HEK293T (cell line): ENCODE measurements at regions not wholly inside any gene's neighbourhood (a gene's known extent, or its start where the extent isn't known, plus 50 kb on each side); places are given as distances from the start of the nearest gene placed in this dataset.

ENCODE experiments used
- CTCF ChIA-PET: fragments of 350-600 bp; formaldehyde crosslinking; extraction: SDS; loops from one replicate; lab custom pipeline; 2021; ENCODE audit warnings: antibody characterized with exemption, inconsistent platforms; lab: Yijun Ruan, JAX
- POLR2A ChIA-PET: fragments of 350-600 bp; formaldehyde crosslinking; extraction: SDS; loops from one replicate; lab custom pipeline; 2020; ENCODE audit warnings: antibody characterized with exemption, inconsistent platforms; lab: Yijun Ruan, JAX
- DNase-seq: peaks from one replicate; pipeline ENCODE4 v3.0.0; 2012; ENCODE audit warnings: mixed read lengths; ENCODE audit errors: extremely low spot score
- ARNT ChIP-seq: fragments of 450-650 bp; IDR thresholded peaks from 2 replicates; pipeline ENCODE4 v1.6.1; 2017; ENCODE audit warnings: mild to moderate bottlenecking
- BHLHE40 ChIP-seq: fragments of 450-650 bp; IDR thresholded peaks from 2 replicates; pipeline ENCODE4 v1.6.1; 2016; ENCODE audit warnings: mild to moderate bottlenecking, moderate library complexity, borderline replicate concordance
- CTBP1 ChIP-seq: fragments of 450-650 bp; IDR thresholded peaks from 2 replicates; pipeline ENCODE4 v1.6.1; 2016; ENCODE audit warnings: borderline replicate concordance
- ELF4 ChIP-seq: fragments of 450-650 bp; IDR thresholded peaks from 2 replicates; pipeline ENCODE4 v1.6.1; 2017; ENCODE audit warnings: antibody characterized with exemption
- FOXA1 ChIP-seq: fragments of 450-650 bp; IDR thresholded peaks from 2 replicates; pipeline ENCODE4 v1.6.1; 2016; ENCODE audit warnings: mild to moderate bottlenecking
- FOXK2 ChIP-seq: fragments of 450-650 bp; IDR thresholded peaks from 2 replicates; pipeline ENCODE4 v1.6.1; 2016; ENCODE audit warnings: mild to moderate bottlenecking
- FOXM1 ChIP-seq: fragments of 450-650 bp; IDR thresholded peaks from 2 replicates; pipeline ENCODE4 v1.6.1; 2017; ENCODE audit warnings: mild to moderate bottlenecking, borderline replicate concordance
- HDGF ChIP-seq: fragments of 450-650 bp; IDR thresholded peaks from 2 replicates; pipeline ENCODE4 v1.6.1; 2017; ENCODE audit warnings: antibody characterized with exemption, borderline replicate concordance
- L3MBTL2 ChIP-seq: fragments of 450-650 bp; conservative IDR thresholded peaks from 2 replicates; pipeline ENCODE4 v1.6.1; 2016; ENCODE audit warnings: mild to moderate bottlenecking
- LEF1 ChIP-seq: fragments of 450-650 bp; IDR thresholded peaks from 2 replicates; pipeline ENCODE4 v1.6.1; 2017; ENCODE audit warnings: mild to moderate bottlenecking, borderline replicate concordance
- NFRKB ChIP-seq: fragments of 450-650 bp; IDR thresholded peaks from 2 replicates; pipeline ENCODE4 v1.6.1; 2016; ENCODE audit warnings: mild to moderate bottlenecking, moderate library complexity
- PKNOX1 ChIP-seq: fragments of 450-650 bp; IDR thresholded peaks from 2 replicates; pipeline ENCODE4 v1.6.1; 2016
- SP1 ChIP-seq: fragments of 450-650 bp; IDR thresholded peaks from 2 replicates; pipeline ENCODE4 v1.6.1; 2017
- SUZ12 ChIP-seq: fragments of 450-650 bp; IDR thresholded peaks from 2 replicates; pipeline ENCODE4 v1.6.1; 2016; ENCODE audit warnings: mild to moderate bottlenecking
- TARDBP ChIP-seq: fragments of 450-650 bp; IDR thresholded peaks from 2 replicates; pipeline ENCODE4 v1.6.1; 2016
- ZNF384 ChIP-seq: fragments of 450-650 bp; IDR thresholded peaks from 2 replicates; pipeline ENCODE4 v1.6.1; 2016

GRCh38 chr11:133593036-133593435 lies 60.7 kb upstream of the OPCML start:
- ChIA-PET CTCF (no interaction called here), POLR2A (no interaction called here)
- no peak for TF ChIP-seq SUZ12
- no peak for TF ChIP-seq TARDBP
- TF ChIP-seq FOXM1 = no peak
- no peak for TF ChIP-seq LEF1
- TF ChIP-seq ARNT = no peak
- no peak for TF ChIP-seq FOXA1
- TF ChIP-seq ZNF384 = no peak
- TF ChIP-seq CTBP1 = no peak
- no peak for TF ChIP-seq PKNOX1
- no peak for TF ChIP-seq SP1
- TF ChIP-seq HDGF = no peak
- TF ChIP-seq NFRKB = no peak
- TF ChIP-seq ELF4 = no peak
- no peak for TF ChIP-seq BHLHE40
- no peak for TF ChIP-seq FOXK2
- no peak for TF ChIP-seq L3MBTL2
- no peak for DNase-seq

- TF ChIP-seq ARNT = no peak
- TF ChIP-seq FOXA1 = no peak
- no peak for TF ChIP-seq FOXK2
- no peak for TF ChIP-seq CTBP1
- no peak for DNase-seq
- ChIA-PET POLR2A (no interaction called here), CTCF (interaction anchor here (0.7 kb wide), 1 partner anchor 672 kb away, joined by 3 read pairs; no protein-coding TSS in a partner anchor)
Observed at GRCh38 chr11:133586903-133587517, 54.7 kb upstream of the OPCML start.

- DNase-seq = no peak
- POLR2A ChIA-PET = no interaction called here
- TF ChIP-seq PKNOX1 (no peak), CTBP1 (no peak), FOXK2 (no peak), HDGF (no peak), ARNT (no peak)
- CTCF ChIA-PET = no interaction called here
Observed at GRCh38 chr11:133582750-133583149, 50.4 kb upstream of the OPCML start.

GRCh38 chr11:133582326-133582725 lies 50.0 kb upstream of the OPCML start:
- TF ChIP-seq CTBP1 (no peak), ELF4 (no peak), ARNT (no peak), ZNF384 (no peak), FOXK2 (no peak), SUZ12 (no peak), SP1 (no peak), NFRKB (no peak)
- ChIA-PET CTCF (no interaction called here), POLR2A (no interaction called here)
- DNase-seq = no peak
